GM19467 (cell line): ENCODE measurements at regions not wholly inside any gene's neighbourhood (a gene's known extent, or its start where the extent isn't known, plus 50 kb on each side); places are given as distances from the start of the nearest gene placed in this dataset.

Source experiments
- ATAC-seq: cut with Tn5 transposase; IDR thresholded peaks from one replicate; pipeline ENCODE4 v1.9.1; 2021; ENCODE audit warnings: mild to moderate bottlenecking, moderate library complexity; ENCODE audit not compliant: unreplicated experiment

DNA sequence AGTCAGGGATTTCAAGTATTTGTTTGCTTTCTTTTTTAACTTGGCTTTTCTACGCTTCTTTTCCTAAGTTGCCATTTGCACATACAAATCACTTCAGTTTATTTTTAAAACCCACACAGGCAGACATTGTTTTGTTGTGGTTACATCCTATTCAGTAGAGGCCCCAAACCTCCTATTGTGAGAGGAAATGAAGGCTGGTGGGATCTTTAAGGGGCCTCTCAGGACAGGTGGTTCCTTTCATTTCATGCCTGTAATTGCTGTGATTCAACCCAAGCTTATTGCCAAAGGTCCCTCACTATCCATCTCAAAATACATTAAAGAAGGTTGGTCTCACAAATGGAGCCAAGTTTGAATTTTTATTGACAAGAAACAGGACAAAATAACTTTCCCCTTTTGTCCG, 257.1 kb downstream of the ADAMTS20 start:
- ATAC-seq: no peak

DNA sequence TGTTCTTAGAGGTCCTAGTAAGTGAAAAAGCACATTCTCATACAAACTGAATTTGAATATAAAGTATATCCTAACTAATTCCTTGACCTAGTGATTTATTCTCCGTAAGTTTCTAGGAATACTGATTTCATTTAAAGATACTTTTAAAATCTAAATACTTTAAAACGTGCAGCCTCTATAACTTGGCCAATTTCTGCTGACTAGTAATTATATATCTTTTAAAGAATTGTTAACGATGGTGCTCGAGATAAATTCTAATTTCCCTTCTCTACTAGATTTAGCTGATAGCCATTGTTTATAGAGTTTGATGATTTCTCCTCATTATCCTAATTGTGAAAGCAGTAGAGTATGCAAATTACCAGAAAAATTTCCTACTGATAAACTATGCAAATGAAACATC, 257.9 kb downstream of the ADAMTS20 start:
- no peak for ATAC-seq

DNA sequence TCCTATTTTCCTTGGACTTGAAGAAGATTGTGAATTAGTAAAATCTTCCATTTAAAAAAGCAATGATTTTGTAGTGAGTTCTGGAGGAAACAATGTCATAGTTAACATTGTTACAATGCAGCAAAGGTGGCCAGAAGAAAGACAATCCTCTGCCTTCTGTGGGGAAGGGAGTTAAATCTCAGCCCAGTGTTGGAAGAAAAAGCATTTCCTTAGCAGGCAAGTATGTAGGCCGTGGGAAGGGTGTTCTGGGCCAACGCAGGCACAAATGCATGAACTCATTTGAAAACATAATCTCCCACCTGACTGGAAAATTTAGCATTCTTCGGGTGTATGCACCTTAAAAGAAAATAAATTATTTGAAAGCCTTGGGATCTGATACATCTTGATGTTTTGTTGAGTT, 258.6 kb downstream of the ADAMTS20 start:
- no peak for ATAC-seq

DNA sequence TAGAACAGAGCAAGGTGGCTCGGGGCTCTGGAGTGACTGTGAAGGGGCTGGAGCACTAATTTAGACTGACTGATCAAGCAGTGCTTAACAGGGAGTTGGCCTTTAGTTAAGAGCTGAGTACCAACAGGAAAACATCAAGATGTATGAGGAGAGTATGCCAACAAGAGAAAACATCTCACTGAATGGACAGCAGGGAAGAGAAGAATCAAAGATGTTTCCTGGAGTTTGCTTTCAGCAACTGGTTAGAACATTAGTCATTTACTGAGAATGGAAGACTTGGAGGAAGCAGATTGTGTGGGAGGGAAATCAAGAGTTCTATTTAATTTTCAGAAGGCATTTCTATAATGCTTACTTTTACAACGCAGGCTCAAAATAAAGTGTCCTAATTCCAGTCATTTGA, 259.3 kb downstream of the ADAMTS20 start:
- ATAC-seq: no peak

DNA sequence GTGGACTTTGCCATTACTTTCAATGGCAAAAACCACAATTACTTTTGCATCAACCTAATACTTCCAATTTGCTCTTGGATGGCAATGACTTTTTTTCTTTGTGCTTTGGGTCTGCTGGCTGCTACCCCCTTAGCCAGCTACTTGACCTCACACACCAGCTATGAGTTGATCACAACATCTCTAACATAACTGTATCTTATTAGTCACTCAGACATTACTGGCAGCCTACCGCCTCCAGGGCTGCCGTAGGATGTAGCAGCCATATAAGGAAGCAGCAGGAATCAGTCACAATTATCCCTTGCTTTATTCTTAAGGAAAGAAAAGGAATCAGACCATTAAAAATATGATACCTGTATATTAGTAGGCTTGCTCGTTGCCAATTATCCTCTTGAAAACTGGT, 260.5 kb downstream of the ADAMTS20 start:
- no peak for ATAC-seq

DNA sequence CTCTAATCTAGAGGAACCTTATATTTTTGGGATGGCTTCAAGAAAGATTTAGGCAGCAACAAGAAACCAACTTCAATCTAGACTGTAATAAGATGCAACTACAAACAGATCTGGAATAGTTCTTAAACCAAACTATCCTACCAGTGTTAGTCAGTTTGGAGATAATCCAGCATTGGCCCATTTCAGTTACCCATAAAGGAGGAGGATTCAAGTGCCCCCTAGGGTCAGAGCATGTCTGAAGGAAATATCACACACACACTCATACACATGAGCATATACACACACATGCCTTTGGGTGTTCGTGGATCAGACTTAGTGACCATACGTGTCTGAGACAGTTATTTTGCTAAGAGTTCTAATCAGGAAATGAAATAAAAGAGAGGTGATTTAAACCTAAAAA, 261.2 kb downstream of the ADAMTS20 start:
- ATAC-seq: no peak

DNA sequence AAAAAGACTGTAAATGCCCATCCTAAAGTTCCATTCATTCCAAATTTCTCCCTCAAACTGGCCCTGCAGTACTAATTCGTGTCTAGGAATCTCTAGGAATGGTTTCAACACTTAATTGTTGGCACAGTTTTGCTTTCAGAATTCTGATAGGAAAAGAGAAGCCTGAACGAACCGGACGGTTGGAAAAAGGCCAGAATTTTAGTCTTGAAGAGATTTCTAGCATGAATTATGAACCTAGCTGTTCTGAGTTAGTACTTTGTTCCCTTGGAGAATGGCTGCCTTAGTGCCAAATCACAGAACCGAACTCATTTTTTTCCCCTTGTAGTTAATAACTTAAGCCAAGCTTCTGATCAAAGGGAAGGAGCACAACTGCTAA, 262.6 kb downstream of the ADAMTS20 start:
- ATAC-seq: no peak

DNA sequence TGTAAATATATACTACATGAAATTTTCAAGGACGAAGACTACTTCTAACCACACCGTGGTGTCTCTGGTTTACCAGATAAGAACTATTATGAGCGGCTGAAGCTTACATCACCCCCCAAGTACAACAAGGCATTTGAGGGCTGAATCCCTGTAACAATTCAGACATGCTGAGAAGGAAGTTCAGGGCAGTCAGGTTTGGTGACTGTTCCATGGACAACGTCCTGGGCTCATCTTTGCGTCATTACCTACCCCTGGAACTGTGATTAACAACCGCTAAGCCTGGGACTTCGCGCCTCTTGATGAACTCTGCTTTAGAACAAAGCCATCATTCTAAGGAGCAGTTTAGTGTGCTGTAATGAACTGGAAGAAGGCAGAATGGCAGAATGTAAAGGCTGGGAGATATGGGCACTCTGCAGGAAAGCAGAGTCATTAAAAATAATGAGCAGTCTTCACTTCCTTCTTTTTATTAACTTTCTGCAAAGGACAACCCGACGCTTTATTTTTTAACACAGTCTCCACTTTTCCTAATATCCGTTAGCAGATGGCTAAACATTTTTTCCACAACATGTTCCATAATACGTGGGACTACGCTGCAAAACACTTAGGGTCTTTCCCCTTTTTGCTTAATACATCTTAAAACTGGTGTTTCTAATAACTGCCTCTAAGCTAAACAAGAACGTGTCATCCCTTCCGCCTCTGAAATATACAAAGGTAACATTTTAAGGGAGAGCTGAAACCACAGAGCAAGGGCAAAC, 263.2 kb downstream of the ADAMTS20 start:
- no peak for ATAC-seq

DNA sequence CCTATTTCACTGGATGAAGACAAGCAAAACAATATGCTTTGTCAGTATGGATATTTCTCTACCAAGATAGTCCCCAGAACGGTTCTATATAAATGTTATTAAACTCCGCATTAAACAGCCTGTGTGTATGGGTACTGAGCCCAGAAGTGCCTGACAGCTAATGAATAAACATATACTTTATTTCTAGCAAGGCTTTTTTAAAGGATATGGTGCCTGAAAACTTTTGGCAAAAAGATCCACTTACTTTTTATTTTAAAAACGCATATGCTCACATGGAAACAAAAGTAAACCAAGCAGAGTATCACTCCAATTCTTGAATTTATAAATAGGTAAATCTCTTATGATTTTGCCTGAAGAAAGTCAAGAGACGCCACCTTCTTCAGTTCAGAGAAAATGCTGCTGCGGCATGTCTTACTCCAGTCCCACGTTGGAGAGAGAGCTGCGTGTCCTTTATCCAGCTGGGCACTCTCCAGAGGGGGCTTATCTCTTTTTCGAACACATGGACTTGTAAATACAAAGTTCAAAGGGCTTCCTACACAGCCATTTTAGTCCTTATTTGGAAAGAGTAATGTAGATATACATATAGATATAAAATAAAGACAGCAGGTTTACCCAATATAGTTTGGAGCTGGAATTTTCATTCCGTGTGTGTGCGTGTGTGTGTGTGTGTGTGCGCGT, 264.2 kb downstream of the ADAMTS20 start:
- ATAC-seq: no peak

DNA sequence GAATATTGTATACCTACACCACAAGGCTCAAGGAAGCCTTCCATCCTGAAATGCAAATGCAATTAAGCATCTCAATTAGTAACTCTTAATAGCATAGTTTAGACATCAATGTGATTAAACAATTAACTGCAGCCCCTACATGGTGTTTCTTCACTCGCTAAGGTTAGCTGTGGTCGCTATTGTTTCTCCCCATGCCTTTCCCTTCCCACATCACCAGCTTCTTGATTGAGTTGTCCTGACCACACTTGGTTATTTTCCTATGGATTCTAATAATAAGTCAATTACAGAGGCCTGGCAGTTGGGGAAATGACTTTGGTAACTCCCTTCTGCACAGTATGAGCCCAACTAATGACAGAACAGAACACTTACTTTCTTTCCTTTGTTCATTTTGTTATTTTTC, 265.0 kb downstream of the ADAMTS20 start:
- no peak for ATAC-seq

DNA sequence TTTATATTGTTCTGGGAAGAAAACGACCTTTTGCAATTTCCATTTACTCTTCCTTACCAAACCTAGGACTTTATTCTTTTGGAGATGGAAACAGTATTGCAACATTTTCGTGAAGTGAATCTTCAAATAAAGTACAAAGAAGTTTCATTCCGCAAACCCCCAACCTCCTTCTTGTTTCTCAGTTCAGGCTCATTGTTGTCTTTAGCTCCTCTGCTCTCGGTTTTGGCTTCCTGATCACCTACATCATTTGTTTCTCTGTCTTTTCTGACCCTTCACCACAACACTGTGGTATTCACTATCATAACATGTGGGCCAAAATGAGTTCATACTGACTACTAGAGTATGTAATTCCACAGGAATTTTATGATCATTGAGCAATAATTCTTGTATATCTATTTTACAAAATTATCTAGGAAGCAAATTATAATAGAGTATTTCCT, 266.8 kb downstream of the ADAMTS20 start:
- no peak for ATAC-seq

DNA sequence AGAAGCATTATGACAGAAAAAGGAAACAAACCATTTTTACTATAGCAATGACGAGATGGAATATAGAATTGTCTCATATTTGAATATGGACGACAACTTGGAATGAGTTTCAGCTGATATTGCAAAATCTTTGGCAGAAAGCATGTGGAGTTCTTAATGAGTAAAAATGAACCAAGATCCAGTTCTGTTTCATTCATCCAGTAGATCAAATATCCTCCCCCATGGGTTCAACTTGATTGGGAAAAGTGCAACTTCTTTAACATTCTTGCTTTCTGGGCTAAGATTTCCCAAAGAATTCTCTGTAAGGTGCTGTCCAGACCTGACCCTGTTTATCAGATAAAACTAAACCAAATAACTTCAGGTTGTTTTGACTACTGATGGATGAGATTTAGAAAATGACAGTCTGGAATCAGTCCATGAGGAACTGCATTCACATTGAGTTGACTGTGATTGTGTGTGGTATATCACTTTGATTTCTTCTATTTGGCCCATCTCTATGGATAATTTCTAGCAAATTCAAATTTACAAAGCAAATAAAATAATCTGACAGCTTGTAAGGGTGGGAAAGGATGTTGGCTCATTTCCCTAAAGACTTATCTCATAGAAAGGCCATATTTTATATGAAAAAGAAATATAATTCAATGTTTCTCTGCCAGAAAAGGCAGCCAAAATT, 267.4 kb downstream of the ADAMTS20 start:
- no peak for ATAC-seq

DNA sequence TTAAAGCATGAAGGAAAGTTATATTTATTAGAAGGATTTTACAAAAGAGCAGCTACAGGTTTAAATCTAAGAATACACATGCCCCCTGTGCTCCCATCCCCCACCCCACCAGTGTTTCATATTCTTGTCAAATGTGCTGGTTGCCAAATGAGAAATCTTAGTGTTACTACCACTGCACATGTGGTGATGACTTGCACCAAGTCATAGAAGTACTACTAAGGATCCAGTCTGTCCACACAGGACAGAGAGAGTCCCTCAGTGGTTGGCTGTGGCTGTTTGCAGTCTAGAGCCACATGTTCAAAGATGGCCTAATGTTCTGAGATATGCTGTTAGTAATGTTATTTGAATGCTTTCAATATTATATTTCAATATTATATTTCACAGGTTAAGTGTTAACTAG, 268.8 kb downstream of the ADAMTS20 start:
- ATAC-seq: no peak

DNA sequence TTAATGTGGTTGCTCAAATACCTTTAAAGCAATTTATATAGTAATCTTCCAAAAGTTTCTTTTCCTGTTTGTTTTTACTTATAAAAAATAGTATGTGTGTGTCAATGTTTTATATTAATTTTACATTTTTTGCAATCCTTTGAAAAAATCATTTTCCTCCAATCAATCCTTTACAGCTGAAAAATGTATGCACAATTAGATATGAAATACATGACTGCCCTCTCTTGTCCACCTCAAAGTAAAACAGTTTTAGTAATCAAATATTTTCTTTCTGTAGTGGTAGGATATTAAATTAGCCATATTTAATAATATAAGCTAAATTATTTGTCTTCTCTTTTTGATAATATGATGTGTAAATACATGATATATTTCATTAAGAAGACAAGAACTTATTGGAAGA, 269.9 kb downstream of the ADAMTS20 start:
- no peak for ATAC-seq

DNA sequence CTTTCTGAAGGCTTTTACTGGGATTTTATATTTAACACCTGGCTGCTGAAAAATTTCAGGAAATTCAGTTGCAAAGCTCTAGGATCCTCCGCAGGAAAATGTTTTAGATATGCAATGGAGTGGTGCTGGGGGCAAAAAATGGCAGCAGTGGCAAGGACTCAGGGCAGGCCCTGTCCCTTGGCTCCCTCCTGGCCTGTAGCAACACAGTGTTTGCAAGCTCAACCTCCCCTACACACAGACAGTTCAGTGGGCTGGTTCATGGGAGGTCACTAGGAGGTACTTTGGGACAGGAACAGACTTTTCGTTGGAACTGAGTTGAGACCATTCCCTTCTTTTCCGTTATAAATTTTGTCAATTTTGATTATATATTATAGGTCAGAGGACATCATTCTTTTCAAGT, 270.4 kb downstream of the ADAMTS20 start:
- no peak for ATAC-seq

DNA sequence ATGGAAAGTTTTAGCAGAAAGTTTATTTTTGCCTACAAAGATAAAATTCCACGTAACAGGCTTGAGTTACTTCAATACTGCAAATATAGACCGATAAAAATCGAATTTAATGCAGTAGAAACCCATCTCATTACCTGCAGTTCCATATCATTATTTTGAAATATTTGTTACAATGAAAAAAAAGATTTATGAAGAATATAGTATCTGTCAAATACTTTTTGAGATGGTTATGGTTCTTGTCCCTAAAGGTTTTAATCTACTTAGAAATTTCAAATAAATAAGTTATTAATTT, 273.5 kb downstream of the ADAMTS20 start:
- ATAC-seq: no peak

DNA sequence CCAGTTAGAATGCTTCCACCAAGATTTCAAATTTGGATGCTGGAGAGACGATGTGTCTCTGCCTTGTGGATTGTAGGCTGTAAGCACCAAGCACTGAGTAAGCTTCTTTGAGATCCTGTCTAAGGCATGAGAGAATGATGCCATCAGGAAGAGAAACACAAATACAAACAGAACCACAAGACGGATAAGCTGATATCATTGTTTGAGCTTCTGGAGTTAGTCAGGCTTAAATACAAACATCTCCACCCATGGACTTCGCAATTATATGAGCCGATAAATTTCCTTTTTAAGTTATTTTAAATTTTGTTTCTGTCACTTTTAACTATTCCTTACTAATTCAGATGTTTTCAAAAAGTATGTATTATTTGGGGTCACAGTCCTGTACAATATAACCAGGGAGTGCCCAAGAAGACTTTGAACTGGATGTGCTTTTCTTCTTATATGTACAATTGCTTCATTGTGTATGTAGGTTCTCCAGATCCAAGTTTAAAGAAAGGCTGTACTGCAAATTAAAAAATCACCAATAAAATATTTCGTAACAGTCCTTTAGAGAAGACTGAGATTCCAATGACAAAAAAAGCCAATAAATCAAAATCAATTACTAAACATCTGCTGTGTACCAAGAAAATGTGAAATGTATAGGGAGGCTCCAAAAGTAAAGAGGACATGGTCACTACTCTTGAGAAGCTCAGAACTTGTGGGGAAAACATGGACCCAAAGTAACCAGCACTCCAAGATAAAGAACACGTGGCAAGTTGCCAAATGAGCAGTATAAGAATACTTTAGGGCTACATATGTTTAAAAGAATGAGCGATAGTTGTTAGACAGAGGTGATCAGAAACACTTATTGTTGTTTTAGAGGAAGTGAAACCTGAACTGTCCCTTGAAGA, 274.1 kb downstream of the ADAMTS20 start:
- ATAC-seq: peak; percentile 79

DNA sequence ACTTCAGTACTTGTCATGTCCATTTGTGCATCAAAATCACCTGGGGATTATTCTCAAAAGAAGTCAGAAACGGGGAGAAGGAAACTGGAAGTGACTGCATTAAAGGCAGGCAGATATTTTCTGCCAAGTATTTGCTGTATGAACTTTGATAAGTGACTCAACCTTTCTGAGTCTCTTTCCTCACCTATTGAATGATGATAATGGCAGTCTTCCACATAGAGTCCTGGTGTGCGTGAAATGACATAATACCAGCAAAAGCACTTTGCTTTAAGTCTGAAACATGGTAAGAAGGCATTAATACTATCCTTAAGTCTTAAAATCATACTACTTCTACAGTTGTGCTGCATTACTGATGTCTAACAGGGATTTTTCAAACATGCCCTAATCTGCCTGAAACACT, 278.5 kb downstream of the ADAMTS20 start:
- no peak for ATAC-seq

DNA sequence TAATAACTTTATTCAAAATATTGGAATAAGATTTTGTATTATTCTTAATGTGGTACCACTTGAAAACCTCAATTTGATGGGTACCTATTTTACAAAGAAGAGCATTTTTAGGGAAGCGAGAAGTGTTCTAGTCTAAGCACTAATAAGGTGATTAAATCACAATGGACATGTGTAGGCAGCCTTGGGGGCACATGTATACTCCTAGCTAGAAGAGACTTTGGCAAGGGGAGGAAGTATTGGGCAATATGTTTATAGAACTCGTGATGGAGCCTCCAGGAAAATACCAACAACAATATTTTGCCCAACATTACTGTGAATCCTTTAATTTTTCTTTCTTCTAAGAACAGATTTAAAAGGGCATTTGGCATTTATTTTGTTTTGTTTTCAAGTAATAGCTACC, 280.3 kb downstream of the ADAMTS20 start:
- ATAC-seq: no peak

DNA sequence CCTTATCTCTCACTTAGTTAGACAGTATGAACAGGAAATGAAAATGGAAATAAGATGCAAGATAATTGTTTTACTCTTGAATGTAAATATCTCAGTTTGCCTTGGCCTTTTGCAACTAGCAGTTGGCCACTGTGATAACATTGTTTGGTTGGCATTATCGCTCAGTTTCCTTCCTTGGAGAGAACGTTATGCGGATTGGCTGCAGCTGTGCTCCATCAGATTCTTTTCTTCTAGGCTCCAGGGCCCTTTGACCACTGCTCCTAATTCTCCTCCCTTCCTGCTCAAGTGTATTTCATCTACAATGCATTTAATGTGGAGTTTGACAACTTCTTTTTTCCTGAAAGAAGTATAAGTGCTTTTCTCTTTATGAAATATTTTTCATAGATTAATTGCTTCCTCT, 284.2 kb downstream of the ADAMTS20 start:
- ATAC-seq: no peak

DNA sequence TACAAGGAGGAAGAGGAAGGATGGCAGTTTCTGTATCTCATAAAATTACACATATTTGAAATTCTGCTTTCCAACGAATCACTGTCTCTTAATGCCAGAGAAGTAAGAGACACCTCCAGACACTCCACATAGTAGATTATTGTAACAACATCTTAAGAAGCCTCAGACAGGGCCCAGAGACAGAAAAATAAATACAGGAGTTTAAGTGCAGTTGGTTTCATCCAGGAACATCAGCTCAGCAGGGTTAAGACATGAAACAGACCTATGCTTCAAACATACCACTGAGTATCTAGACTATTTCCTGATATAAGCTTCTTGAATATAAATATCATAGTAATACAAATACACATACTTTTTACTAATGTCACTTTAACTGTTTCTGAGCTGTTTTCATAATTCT, 290.3 kb downstream of the ADAMTS20 start:
- no peak for ATAC-seq
